Esophagus squamous epithelium (tissue), 5 donors: ENCODE measurements at regions not wholly inside any gene's neighbourhood (a gene's known extent, or its start where the extent isn't known, plus 50 kb on each side); places are given as distances from the start of the nearest gene placed in this dataset.

Experiments
- DNase-seq: peaks from one replicate; lab custom pipeline; 2025; lab: John Stamatoyannopoulos, UW
- H3K27ac ChIP-seq, 4 donors: fragments of 200-600 bp; sonication (generic); one replicate each; pipeline ENCODE4 v1.5.1; 2016 to 2019; ENCODE audit warnings: mild to moderate bottlenecking in 1 of 4
- H3K27me3 ChIP-seq, 4 donors: fragments of 200-600 bp; sonication (generic); 1 replicate in 3 of 4; 2 replicates in 1 of 4; pipeline versions ENCODE4 v1.5.1 to v1.6.0; 2017 to 2021; ENCODE audit warnings: antibody characterized with exemption in 1 of 4
- H3K36me3 ChIP-seq, 3 donors: fragments of 200-600 bp; sonication (generic); one replicate each; pipeline ENCODE4 v1.5.1; 2016 to 2019
- H3K4me1 ChIP-seq, 3 donors: fragments of 200-600 bp; sonication (generic); one replicate each; pipeline ENCODE4 v1.5.1; 2017 to 2019
- H3K4me3 ChIP-seq, 4 donors: fragments of 200-600 bp; sonication (generic); 1 replicate in 3 of 4; 2 replicates in 1 of 4; pipeline ENCODE4 v1.5.1; 2016 to 2019; ENCODE audit warnings: mild to moderate bottlenecking in 2 of 4, moderate library complexity in 1 of 4
- H3K9me3 ChIP-seq, 3 donors: fragments of 200-600 bp; sonication (generic); one replicate each; pipeline ENCODE4 v1.5.1; 2016 to 2019
- CTCF ChIP-seq, 6 experiments: fragments of 450-650 bp in 4 of 6; fragments of 200-600 bp in 2 of 6; sonication (generic) in 2 of 6; IDR thresholded peaks; one replicate each; pipeline ENCODE4 v1.5.1; 2016 to 2019; ENCODE audit warnings: antibody characterized with exemption in 6 of 6, mild to moderate bottlenecking in 4 of 6, moderate library complexity in 4 of 6
- POLR2A ChIP-seq, 4 donors: fragments of 450-650 bp; IDR thresholded peaks; one replicate each; pipeline ENCODE4 v1.6.1; 2017; ENCODE audit warnings: antibody characterized with exemption in 4 of 4, mild to moderate bottlenecking in 4 of 4, moderate library complexity in 3 of 4
- WGBS, 2 donors: methylation state at CpG; one replicate each; pipeline ENCODE4 v1.1.5; 2018; 5-methylcytosine and 5-hydroxymethylcytosine counted together
- intact Hi-C: fragments of 100-400 bp; cut with DNase I; formaldehyde crosslinking; loops from one replicate; pipeline ENCODE4 v1.15.0; 2022
- donor health status: DM: yes; HTN: yes; CAD: no.

GRCh38 chr13:21823416-21823815, 152.5 kb downstream of the FGF9 start:
- Histone ChIP-seq H3K9me3 (no peaks in the 10 kb centered on the region), H3K36me3 (no peaks in the 10 kb centered on the region), H3K4me3 (no peak overlapping the region), H3K27me3 (no peaks in the 10 kb centered on the region), H3K27ac (no peak overlapping the region), H3K4me1 (no peaks in the 10 kb centered on the region)
- DNase-seq, result no peak
- whole genome bisulfite sequencing, 2 donors, result 69% methylated on average over 6 of the region's 6 CpGs
- no peak for TF ChIP-seq POLR2A (IDR thresholded peaks at IDR 0.05)
- TF ChIP-seq CTCF (IDR thresholded peaks at IDR 0.05), result no peak
- intact Hi-C loops, result no loop called here

GRCh38 chr13:21823949-21824348, 153.1 kb downstream of the FGF9 start:
- TF ChIP-seq POLR2A (IDR thresholded peaks at IDR 0.05) (no peak), CTCF (IDR thresholded peaks at IDR 0.05) (no peak)
- DNase-seq, result no peak
- intact Hi-C loops, result no loop called here
- H3K9me3 ChIP-seq, result no peaks in the 10 kb centered on the region
- no peaks in the 10 kb centered on the region for H3K36me3 ChIP-seq
- 42 to 83% methylated on average over 1 of the region's 1 CpG for WGBS, 2 donors
- H3K4me3 ChIP-seq, result no peak overlapping the region
- H3K27me3 ChIP-seq, result no peaks in the 10 kb centered on the region
- H3K4me1 ChIP-seq, result no peaks in the 10 kb centered on the region
- no peak overlapping the region for H3K27ac ChIP-seq

GRCh38 chr13:21825186-21825585, 154.3 kb downstream of the FGF9 start:
- 74 to 82% methylated on average over 6 of the region's 6 CpGs for WGBS, 2 donors
- H3K27ac ChIP-seq, result no peak overlapping the region
- H3K4me3 ChIP-seq, result no peak overlapping the region
- H3K27me3 ChIP-seq, result no peaks in the 10 kb centered on the region
- DNase-seq, result no peak
- H3K36me3 ChIP-seq, result no peaks in the 10 kb centered on the region
- no peak for TF ChIP-seq CTCF (IDR thresholded peaks at IDR 0.05)
- TF ChIP-seq POLR2A (IDR thresholded peaks at IDR 0.05), result no peak
- intact Hi-C loops, result no loop called here
- H3K9me3 ChIP-seq, result no peaks in the 10 kb centered on the region
- H3K4me1 ChIP-seq, result no peaks in the 10 kb centered on the region

GRCh38 chr13:21825801-21826200, 154.9 kb downstream of the FGF9 start:
- no peaks in the 10 kb centered on the region for H3K4me1 ChIP-seq
- H3K4me3 ChIP-seq, result no peak overlapping the region
- no peaks in the 10 kb centered on the region for H3K27me3 ChIP-seq
- no peaks in the 10 kb centered on the region for H3K9me3 ChIP-seq
- TF ChIP-seq CTCF (IDR thresholded peaks at IDR 0.05), result no peak
- H3K27ac ChIP-seq, result no peak overlapping the region
- no peaks in the 10 kb centered on the region for H3K36me3 ChIP-seq
- WGBS, 2 donors, result 41 to 58% methylated on average over 2 of the region's 2 CpGs
- intact Hi-C loops, result no loop called here
- no peak for DNase-seq

- H3K4me1 ChIP-seq, result no peaks in the 10 kb centered on the region
- intact Hi-C loops, result no loop called here
- H3K27me3 ChIP-seq, result no peaks in the 10 kb centered on the region
- no peak overlapping the region for H3K27ac ChIP-seq
- H3K9me3 ChIP-seq, result no peaks in the 10 kb centered on the region
- WGBS, 2 donors, result 37 to 41% methylated on average over 3 of the region's 3 CpGs
- TF ChIP-seq POLR2A (IDR thresholded peaks at IDR 0.05) (no peak), CTCF (IDR thresholded peaks at IDR 0.05) (no peak)
- DNase-seq, result no peak
- no peak overlapping the region for H3K4me3 ChIP-seq
- no peaks in the 10 kb centered on the region for H3K36me3 ChIP-seq
These were observed 155.5 kb downstream of the FGF9 start for GRCh38 chr13:21826214-21827015.
